Keratinocyte (primary cell): ENCODE measurements at regions not wholly inside any gene's neighbourhood (a gene's known extent, or its start where the extent isn't known, plus 50 kb on each side); places are given as distances from the start of the nearest gene placed in this dataset.

Experiments used
- DNase-seq: peaks from one replicate; pipeline ENCODE4 v3.0.0-alpha.2; 2011; ENCODE audit warnings: low read depth, missing footprints, low spot score
- FAIRE-seq: peaks from 2 replicates; lab custom pipeline; 2011; peaks lifted over from hg19 to GRCh38; lab: Jason Lieb, UNC
- H2AFZ ChIP-seq: 2 replicates; pipeline ENCODE4 v1.6.0; 2012; ENCODE audit warnings: low read length, control low read depth, inconsistent platforms; ENCODE audit not compliant: control insufficient read depth
- H3K27ac ChIP-seq: 2 replicates; pipeline ENCODE4 v1.5.1; 2011; ENCODE audit warnings: low read length; ENCODE audit not compliant: control insufficient read depth, insufficient read depth
- H3K27me3 ChIP-seq: 3 replicates; pipeline ENCODE4 v1.6.0; 2011; ENCODE audit warnings: low read length; ENCODE audit not compliant: control insufficient read depth, insufficient read depth; ENCODE audit errors: extremely low read depth
- H3K36me3 ChIP-seq, 2 experiments: 2 replicates in 1 of 2; 3 replicates in 1 of 2; pipeline ENCODE4 v1.5.1; 2011; ENCODE audit warnings: low read length in 2 of 2, mild to moderate bottlenecking in 1 of 2; ENCODE audit not compliant: control insufficient read depth in 2 of 2, insufficient read depth in 2 of 2; ENCODE audit errors: extremely low read depth in 1 of 2
- H3K4me1 ChIP-seq: 3 replicates; pipeline ENCODE4 v1.5.1; 2011; ENCODE audit warnings: low read length; ENCODE audit not compliant: control insufficient read depth, insufficient read depth; ENCODE audit errors: extremely low read depth
- H3K4me2 ChIP-seq: 3 replicates; pipeline ENCODE4 v1.6.0; 2011; ENCODE audit warnings: low read depth, low read length; ENCODE audit not compliant: control insufficient read depth, insufficient read depth; ENCODE audit errors: extremely low read depth
- H3K4me3 ChIP-seq, 3 experiments: fragments of 200-600 bp in 1 of 3; sonication (generic) in 1 of 3; 2 replicates in 2 of 3; 3 replicates in 1 of 3; pipeline ENCODE4 v1.5.1; 2011 to 2016; ENCODE audit warnings: low read length in 3 of 3, mild to moderate bottlenecking in 3 of 3, control low read depth in 2 of 3, inconsistent platforms in 1 of 3, low read depth in 1 of 3, mixed read lengths in 1 of 3, mixed run types in 1 of 3, moderate library complexity in 1 of 3; ENCODE audit not compliant: control insufficient read depth in 2 of 3, insufficient read depth in 2 of 3; ENCODE audit errors: extremely low read depth in 1 of 3
- H3K79me2 ChIP-seq: 2 replicates; pipeline ENCODE4 v1.6.0; 2012; ENCODE audit warnings: low read length; ENCODE audit not compliant: control insufficient read depth, insufficient read depth
- H3K9ac ChIP-seq: 3 replicates; pipeline ENCODE4 v1.6.0; 2011; ENCODE audit warnings: low read length; ENCODE audit not compliant: control insufficient read depth, insufficient read depth; ENCODE audit errors: extremely low read depth
- H3K9me1 ChIP-seq: 3 replicates; pipeline ENCODE4 v1.6.0; 2011; ENCODE audit warnings: low read length; ENCODE audit not compliant: control insufficient read depth, insufficient read depth; ENCODE audit errors: extremely low read depth
- H3K9me3 ChIP-seq: 2 replicates; pipeline ENCODE4 v1.5.1; 2012; ENCODE audit warnings: low read depth, low read length; ENCODE audit not compliant: control insufficient read depth
- H4K20me1 ChIP-seq: 3 replicates; pipeline ENCODE4 v1.6.0; 2011; ENCODE audit warnings: low read length; ENCODE audit not compliant: control insufficient read depth, insufficient read depth; ENCODE audit errors: extremely low read depth
- EZH2 ChIP-seq: IDR thresholded peaks from one replicate; pipeline ENCODE4 v1.6.1; 2012; ENCODE audit warnings: inconsistent platforms, mild to moderate bottlenecking, low read length, moderate library complexity
- dilution Hi-C: fragments of 300-500 bp; cut with MboI; formaldehyde crosslinking; loops from one replicate; pipeline ENCODE4 v1.7.0; 2020; ENCODE audit warnings: low sequenced_read_pairs; ENCODE audit not compliant: extremely low pct_ligation_motif_present
- TF ChIP-seq, protein P1 (sequence below), 3 experiments: IDR thresholded peaks in 1 of 3; conservative IDR thresholded peaks in 1 of 3; optimal IDR thresholded peaks in 1 of 3; 2 replicates in 2 of 3; 3 replicates in 1 of 3; pipeline versions ENCODE3 to v1.5.1; 2011; ENCODE audit warnings: low read length in 3 of 3, mild to moderate bottlenecking in 3 of 3, moderate library complexity in 2 of 3, control low read depth in 1 of 3, inconsistent platforms in 1 of 3; ENCODE audit not compliant: insufficient read depth in 2 of 3; ENCODE audit errors: extremely low read depth in 1 of 3

- dilution Hi-C loops = no loop called here
- no peaks in the 10 kb centered on the region for H4K20me1 ChIP-seq
- no peak overlapping the region for H3K4me3 ChIP-seq
- H3K27ac ChIP-seq = no peak overlapping the region
- no peaks in the 10 kb centered on the region for H3K79me2 ChIP-seq
- no peak overlapping the region for H3K4me2 ChIP-seq
- TF ChIP-seq EZH2 = no peak
- TF ChIP-seq, protein P1, sequence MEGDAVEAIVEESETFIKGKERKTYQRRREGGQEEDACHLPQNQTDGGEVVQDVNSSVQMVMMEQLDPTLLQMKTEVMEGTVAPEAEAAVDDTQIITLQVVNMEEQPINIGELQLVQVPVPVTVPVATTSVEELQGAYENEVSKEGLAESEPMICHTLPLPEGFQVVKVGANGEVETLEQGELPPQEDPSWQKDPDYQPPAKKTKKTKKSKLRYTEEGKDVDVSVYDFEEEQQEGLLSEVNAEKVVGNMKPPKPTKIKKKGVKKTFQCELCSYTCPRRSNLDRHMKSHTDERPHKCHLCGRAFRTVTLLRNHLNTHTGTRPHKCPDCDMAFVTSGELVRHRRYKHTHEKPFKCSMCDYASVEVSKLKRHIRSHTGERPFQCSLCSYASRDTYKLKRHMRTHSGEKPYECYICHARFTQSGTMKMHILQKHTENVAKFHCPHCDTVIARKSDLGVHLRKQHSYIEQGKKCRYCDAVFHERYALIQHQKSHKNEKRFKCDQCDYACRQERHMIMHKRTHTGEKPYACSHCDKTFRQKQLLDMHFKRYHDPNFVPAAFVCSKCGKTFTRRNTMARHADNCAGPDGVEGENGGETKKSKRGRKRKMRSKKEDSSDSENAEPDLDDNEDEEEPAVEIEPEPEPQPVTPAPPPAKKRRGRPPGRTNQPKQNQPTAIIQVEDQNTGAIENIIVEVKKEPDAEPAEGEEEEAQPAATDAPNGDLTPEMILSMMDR (optimal IDR thresholded peaks at IDR 0.05 in 1 of 3, IDR thresholded peaks at IDR 0.05 in 1 of 3, conservative IDR thresholded peaks at IDR 0.05 in 1 of 3; ENCODE audit: extremely low read depth in 1 of 3, insufficient read depth in 2 of 3, low read length in 3 of 3) = no peak
- H2AFZ ChIP-seq = no peak overlapping the region
- DNase-seq = no peak
- H3K9ac ChIP-seq = no peak overlapping the region
- H3K36me3 ChIP-seq = no peaks in the 10 kb centered on the region
- no peaks in the 10 kb centered on the region for H3K27me3 ChIP-seq
- no peaks in the 10 kb centered on the region for H3K9me3 ChIP-seq
- no peaks in the 10 kb centered on the region for H3K9me1 ChIP-seq
- FAIRE-seq = no peak
- no peaks in the 10 kb centered on the region for H3K4me1 ChIP-seq
Observed at GRCh38 chr13:91144486-91144885, 203.0 kb upstream of the MIR17HG start.

- FAIRE-seq = no peak
- H3K9me3 ChIP-seq = no peaks in the 10 kb centered on the region
- no peak for TF ChIP-seq EZH2
- TF ChIP-seq, protein P1 (optimal IDR thresholded peaks at IDR 0.05 in 1 of 3, IDR thresholded peaks at IDR 0.05 in 1 of 3, conservative IDR thresholded peaks at IDR 0.05 in 1 of 3; ENCODE audit: extremely low read depth in 1 of 3, insufficient read depth in 2 of 3, low read length in 3 of 3) = no peak
- H3K36me3 ChIP-seq = no peaks in the 10 kb centered on the region
- H3K4me1 ChIP-seq = no peaks in the 10 kb centered on the region
- H3K9me1 ChIP-seq = no peaks in the 10 kb centered on the region
- H4K20me1 ChIP-seq = no peaks in the 10 kb centered on the region
- no peak overlapping the region for H3K9ac ChIP-seq
- H2AFZ ChIP-seq = no peak overlapping the region
- DNase-seq = no peak
- H3K27ac ChIP-seq = no peak overlapping the region
- dilution Hi-C loops = no loop called here
- no peaks in the 10 kb centered on the region for H3K79me2 ChIP-seq
- no peak overlapping the region for H3K4me2 ChIP-seq
- no peak overlapping the region for H3K4me3 ChIP-seq
- H3K27me3 ChIP-seq = no peaks in the 10 kb centered on the region
Observed at GRCh38 chr13:91145571-91146205, 201.8 kb upstream of the MIR17HG start.
